IPS-20b (cell line): ENCODE measurements at regions not wholly inside any gene's neighbourhood (a gene's known extent, or its start where the extent isn't known, plus 50 kb on each side); places are given as distances from the start of the nearest gene placed in this dataset.

Experiments used
- H3K27ac ChIP-seq: one replicate; pipeline ENCODE4 v1.5.1; 2013; ENCODE audit warnings: low read length
- H3K27me3 ChIP-seq: 2 replicates; pipeline ENCODE4 v1.6.1; 2013; ENCODE audit warnings: mild to moderate bottlenecking, low read length, inconsistent platforms; ENCODE audit not compliant: insufficient read depth
- H3K36me3 ChIP-seq: 2 replicates; pipeline ENCODE4 v1.6.1; 2013; ENCODE audit warnings: low read depth, mild to moderate bottlenecking, inconsistent platforms, low read length, moderate library complexity; ENCODE audit not compliant: insufficient read depth
- H3K4me1 ChIP-seq: 2 replicates; pipeline ENCODE4 v1.6.1; 2013; ENCODE audit warnings: mild to moderate bottlenecking, control low read depth, inconsistent platforms, low read length, moderate library complexity; ENCODE audit not compliant: insufficient read depth
- H3K4me3 ChIP-seq: 2 replicates; pipeline ENCODE4 v1.5.1; 2013; ENCODE audit warnings: mild to moderate bottlenecking, low read length, inconsistent platforms
- H3K9ac ChIP-seq: 2 replicates; pipeline ENCODE4 v1.6.1; 2013; ENCODE audit warnings: low read depth, mild to moderate bottlenecking, inconsistent platforms, low read length, moderate library complexity
- H3K9me3 ChIP-seq: 2 replicates; pipeline ENCODE4 v1.6.1; 2013; ENCODE audit warnings: mild to moderate bottlenecking, low read depth, low read length, inconsistent platforms; ENCODE audit not compliant: insufficient read depth

DNA sequence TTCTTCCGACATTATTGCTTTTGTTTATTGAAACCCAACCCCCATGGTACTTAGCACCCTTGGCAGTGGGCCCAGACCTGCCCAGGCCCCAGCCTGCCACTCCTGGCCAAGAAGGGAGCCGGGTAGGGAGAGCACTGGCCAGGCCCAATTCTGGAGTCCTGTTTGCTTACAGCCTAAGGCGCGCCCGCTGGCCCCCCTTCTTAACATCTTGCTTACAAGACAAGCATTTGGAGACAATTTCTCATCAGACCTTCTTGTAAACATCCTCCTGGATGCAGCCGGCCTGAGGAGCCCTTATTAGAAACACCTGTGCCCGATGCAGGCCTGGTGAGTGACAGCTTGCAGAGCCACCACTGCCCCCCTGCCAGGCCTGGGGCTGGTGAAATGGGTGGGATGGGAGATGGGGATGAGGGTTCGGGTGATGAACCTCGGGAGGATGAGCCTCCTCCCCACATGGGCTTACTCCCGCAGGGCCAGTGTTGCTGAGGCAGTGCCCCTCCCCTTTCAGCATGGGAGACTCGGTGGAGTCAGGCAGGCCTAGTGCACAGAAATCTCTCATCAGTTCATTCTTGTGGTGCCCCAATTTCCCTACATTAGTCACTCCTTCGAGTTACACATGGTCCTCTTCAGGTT, 217.5 kb downstream of the CYP26B1 start:
- Histone ChIP-seq H3K27ac (no peak overlapping the region), H3K9me3 (no peaks in the 10 kb centered on the region), H3K27me3 (no peaks in the 10 kb centered on the region), H3K36me3 (no peaks in the 10 kb centered on the region), H3K4me1 (no peaks in the 10 kb centered on the region), H3K4me3 (no peak overlapping the region), H3K9ac (no peak overlapping the region)

DNA sequence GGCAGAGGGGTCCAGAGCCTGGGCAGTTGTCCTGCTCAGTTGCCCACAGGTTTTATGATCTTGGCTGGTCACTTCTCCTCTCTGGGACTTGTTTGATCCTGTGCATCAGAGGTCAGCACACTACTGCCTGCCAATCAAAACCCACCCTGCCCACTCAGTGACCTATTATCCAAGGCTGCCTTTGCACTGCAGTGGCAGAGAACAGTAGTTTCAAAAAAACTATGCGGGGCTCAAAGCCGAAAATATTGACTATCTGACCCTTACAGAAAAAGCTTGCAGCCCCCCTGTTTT, 218.2 kb downstream of the CYP26B1 start:
- no peak overlapping the region for H3K9ac ChIP-seq
- no peaks in the 10 kb centered on the region for H3K27me3 ChIP-seq
- H3K36me3 ChIP-seq = no peaks in the 10 kb centered on the region
- H3K4me3 ChIP-seq = no peak overlapping the region
- no peaks in the 10 kb centered on the region for H3K4me1 ChIP-seq
- H3K27ac ChIP-seq = no peak overlapping the region
- no peaks in the 10 kb centered on the region for H3K9me3 ChIP-seq

DNA sequence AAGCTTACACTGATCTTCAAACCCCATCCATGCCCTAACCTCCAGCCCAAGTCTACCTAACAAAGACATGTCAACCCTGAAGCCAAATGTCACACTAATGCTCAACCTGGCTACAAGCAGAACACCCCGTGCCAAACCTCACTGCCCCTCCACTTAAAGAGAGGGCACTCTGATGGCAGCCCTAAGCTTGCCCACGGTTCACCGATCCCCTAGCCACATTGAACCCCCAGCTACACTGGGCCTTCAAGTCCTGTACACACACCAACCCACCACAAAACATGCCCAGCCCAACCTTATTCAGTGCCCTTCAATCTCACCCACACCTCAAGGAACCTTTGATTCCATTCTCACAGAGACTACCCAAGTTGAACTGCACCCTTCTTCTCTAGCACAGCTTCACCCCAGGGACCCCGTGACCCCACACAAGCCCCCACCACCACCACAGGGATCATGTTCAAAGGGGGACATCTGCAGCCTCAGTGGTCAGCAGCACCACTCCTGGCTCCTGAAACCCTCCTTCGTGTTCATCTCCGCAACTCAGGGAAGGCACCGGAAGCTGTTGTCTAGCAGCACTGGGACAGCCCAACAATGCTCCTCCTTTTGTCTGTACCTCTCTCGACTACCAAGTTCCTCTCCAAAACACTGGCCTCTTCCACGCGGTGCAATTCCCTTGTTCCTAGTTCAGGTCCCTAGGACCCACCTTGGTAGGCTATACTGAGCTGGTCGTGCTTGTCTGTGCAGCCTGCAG, 218.8 kb downstream of the CYP26B1 start:
- no peaks in the 10 kb centered on the region for H3K27me3 ChIP-seq
- H3K9ac ChIP-seq = no peak overlapping the region
- H3K36me3 ChIP-seq = no peaks in the 10 kb centered on the region
- no peaks in the 10 kb centered on the region for H3K9me3 ChIP-seq
- H3K4me1 ChIP-seq = no peaks in the 10 kb centered on the region
- no peak overlapping the region for H3K27ac ChIP-seq
- no peak overlapping the region for H3K4me3 ChIP-seq

- no peaks in the 10 kb centered on the region for H3K27me3 ChIP-seq
- no peak overlapping the region for H3K4me3 ChIP-seq
- H3K27ac ChIP-seq = no peak overlapping the region
- H3K9me3 ChIP-seq = no peaks in the 10 kb centered on the region
- H3K36me3 ChIP-seq = no peaks in the 10 kb centered on the region
- no peaks in the 10 kb centered on the region for H3K4me1 ChIP-seq
- H3K9ac ChIP-seq = no peak overlapping the region
Measured at GRCh38 chr2:71927757-71928715, 219.6 kb downstream of the CYP26B1 start.

DNA sequence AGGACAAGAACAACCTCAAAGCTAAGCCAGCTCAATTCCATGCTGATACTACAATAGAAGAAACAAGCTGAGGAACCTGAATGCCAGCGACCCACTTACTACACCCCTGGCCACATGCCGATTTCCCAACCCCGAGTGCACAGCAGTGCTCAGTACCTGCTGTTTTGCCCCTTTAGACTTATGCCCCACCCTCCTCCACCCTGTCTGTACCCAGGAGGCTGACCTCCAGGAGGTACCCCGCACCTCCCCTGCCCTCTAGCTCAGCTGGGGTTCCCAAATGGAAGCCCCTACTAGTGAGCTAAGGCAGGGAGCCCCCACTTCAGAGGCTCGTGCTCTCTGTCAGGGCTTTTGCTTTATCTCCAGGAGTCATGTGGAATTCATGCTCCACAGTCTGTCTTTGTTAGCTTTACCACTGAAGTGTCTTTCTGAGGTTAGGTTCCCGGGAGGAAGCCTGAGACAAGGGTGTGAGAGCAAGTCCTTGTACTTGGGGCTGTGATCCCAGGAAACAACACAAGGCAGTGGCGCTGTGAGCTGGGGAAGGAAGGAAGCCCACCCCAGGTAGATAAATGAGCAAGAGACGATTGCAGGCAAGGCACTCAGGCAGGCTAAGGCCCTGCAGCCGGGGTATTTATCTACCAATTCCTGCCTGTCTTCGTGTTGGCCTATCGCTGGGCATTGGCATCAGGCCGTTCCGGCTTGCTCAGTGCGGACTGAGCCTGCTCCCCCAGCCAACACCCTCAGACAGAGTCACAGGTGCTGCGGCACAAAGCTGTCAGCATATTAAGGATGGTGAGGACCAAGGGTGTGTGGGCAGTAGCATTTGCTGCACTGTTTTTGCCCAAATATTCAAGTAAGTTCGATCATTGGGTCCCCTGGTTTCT, 220.5 kb downstream of the CYP26B1 start:
- Histone ChIP-seq H3K36me3 (no peaks in the 10 kb centered on the region), H3K4me1 (no peaks in the 10 kb centered on the region), H3K4me3 (no peak overlapping the region), H3K9me3 (no peaks in the 10 kb centered on the region), H3K27ac (no peak overlapping the region), H3K27me3 (no peaks in the 10 kb centered on the region), H3K9ac (no peak overlapping the region)

DNA sequence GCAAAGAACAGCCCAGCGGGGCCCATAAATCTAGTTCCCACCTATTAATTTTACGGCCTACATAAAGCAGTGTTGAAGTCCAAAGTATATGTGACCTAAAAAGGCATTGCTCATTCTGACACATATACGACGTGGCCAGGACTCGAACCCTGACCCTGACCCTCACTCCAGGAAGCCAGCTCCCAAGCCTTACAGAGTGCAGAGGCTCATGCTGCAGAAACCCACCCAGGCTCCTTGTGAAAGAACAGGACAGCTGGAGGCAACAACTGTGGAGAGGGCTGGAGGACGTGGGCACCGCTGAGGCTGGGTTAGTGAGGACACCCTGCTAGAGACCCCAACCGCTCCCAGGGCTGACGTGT, 221.6 kb downstream of the CYP26B1 start:
- Histone ChIP-seq H3K27me3 (no peaks in the 10 kb centered on the region), H3K4me1 (no peaks in the 10 kb centered on the region), H3K36me3 (no peaks in the 10 kb centered on the region), H3K9ac (no peak overlapping the region), H3K9me3 (no peaks in the 10 kb centered on the region), H3K4me3 (no peak overlapping the region), H3K27ac (no peak overlapping the region)

DNA sequence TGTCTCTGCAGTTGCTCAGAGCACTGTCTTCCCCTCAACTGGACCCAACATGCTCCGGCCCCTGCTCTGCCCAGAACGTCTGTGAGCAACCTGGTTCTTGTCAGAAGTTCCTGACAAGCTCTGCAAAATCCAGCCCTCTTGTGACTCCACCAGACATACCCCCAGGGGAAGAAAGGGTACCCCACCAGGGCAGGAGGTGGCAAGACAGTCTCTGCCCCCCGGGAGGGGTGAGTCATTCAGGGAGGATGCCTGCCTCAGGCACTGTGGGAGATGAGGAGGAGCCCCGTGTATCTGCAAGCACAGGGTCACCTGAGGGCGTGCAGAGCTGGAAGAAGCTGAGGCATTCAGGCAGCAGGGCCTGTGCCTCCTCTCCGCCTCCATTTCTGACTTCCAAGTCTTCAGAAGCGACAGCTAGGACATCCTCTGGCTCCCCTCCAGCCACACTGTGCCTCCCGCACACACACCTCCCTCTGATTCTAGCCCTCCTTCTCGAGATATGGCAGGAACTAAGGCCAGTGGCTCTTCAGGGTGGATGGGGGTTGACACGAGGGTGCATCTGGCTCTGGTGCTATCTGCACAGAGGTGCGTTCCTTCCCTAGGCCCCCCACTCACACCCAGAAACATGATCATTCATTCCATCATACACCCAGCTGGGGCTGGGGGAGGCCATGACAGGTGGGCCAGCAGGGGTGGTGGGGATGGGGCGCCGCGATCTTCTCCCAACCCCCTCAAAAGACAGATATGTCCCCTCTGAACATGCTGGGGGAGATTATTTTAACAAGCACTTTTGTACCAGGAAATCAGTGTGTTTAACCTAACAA, 222.2 kb downstream of the CYP26B1 start:
- no peaks in the 10 kb centered on the region for H3K4me1 ChIP-seq
- H3K27ac ChIP-seq = no peak overlapping the region
- H3K36me3 ChIP-seq = no peaks in the 10 kb centered on the region
- H3K9ac ChIP-seq = no peak overlapping the region
- no peak overlapping the region for H3K4me3 ChIP-seq
- no peaks in the 10 kb centered on the region for H3K9me3 ChIP-seq
- no peaks in the 10 kb centered on the region for H3K27me3 ChIP-seq

GRCh38 chr2:71923887-71924533, 223.7 kb downstream of the CYP26B1 start:
- Histone ChIP-seq H3K27me3 (no peaks in the 10 kb centered on the region), H3K36me3 (no peaks in the 10 kb centered on the region), H3K4me3 (no peak overlapping the region), H3K9me3 (peaks cover 10% of the 10 kb centered on the region; the same call in 1 of the 2 replicates), H3K27ac (no peak overlapping the region), H3K4me1 (no peaks in the 10 kb centered on the region), H3K9ac (no peak overlapping the region)

DNA sequence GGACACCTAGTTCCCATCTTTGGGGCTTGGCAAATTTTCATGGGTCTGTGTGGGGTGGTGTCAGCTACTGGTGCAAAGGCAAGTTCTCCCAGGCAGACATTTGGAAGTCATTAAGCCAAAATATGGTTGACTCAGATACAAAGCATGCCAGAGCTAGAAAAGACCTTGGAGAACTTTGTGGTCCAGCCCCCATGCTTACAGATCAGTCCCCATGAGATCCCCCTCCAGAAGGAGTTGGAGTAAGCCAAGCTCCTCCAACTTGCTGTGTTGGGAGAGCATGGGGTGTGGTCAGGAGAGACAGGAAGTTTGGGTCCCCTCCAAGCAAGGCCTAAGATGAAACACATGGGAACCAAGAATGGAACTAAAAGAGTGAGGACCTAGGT, 224.5 kb downstream of the CYP26B1 start:
- H3K9ac ChIP-seq = no peak overlapping the region
- H3K4me1 ChIP-seq = no peaks in the 10 kb centered on the region
- H3K9me3 ChIP-seq = peaks cover 19% of the 10 kb centered on the region

GRCh38 chr2:71922499-71923142, 225.0 kb downstream of the CYP26B1 start:
- Histone ChIP-seq H3K27me3 (no peaks in the 10 kb centered on the region), H3K27ac (no peak overlapping the region), H3K4me3 (no peak overlapping the region), H3K9me3 (peaks cover 22% of the 10 kb centered on the region), H3K4me1 (no peaks in the 10 kb centered on the region), H3K9ac (no peak overlapping the region), H3K36me3 (no peaks in the 10 kb centered on the region)

More for the DNA sequence above, 224.5 kb downstream of the CYP26B1 start:
- Histone ChIP-seq H3K27me3 (no peaks in the 10 kb centered on the region), H3K36me3 (no peaks in the 10 kb centered on the region), H3K4me3 (no peak overlapping the region), H3K27ac (no peak overlapping the region)
